Activated naive CD4-positive, alpha-beta T cell treated with anti-CD3 and anti-CD28 coated beads, Interleukin-2, amount 50 U/mL, for 72 hours (primary cell): ENCODE measurements at regions not wholly inside any gene's neighbourhood (a gene's known extent, or its start where the extent isn't known, plus 50 kb on each side); places are given as distances from the start of the nearest gene placed in this dataset.

ENCODE experiments used
- ATAC-seq, 2 donors: fragments of 150-1000 bp; cut with Tn5 transposase; 2 replicates each; pipeline ENCODE4 v1.10.0; 2021; ENCODE audit warnings: mild to moderate bottlenecking in 2 of 2, moderate library complexity in 2 of 2
- DNase-seq, 2 donors: peaks; one replicate each; pipeline ENCODE4 v3.0.0; 2021 to 2022; ENCODE audit warnings: low spot score in 2 of 2
- H3K27ac Mint-ChIP-seq, 2 donors: one replicate each; pipeline ENCODE4 v1.8.0; 2022; ENCODE audit warnings: mild to moderate bottlenecking in 2 of 2, mixed read lengths in 2 of 2
- H3K36me3 Mint-ChIP-seq, 2 donors: one replicate each; pipeline ENCODE4 v1.8.0; 2022; ENCODE audit warnings: mixed read lengths in 2 of 2
- H3K9me3 Mint-ChIP-seq, 2 donors: one replicate each; pipeline ENCODE4 v1.8.0; 2022; ENCODE audit warnings: mixed read lengths in 2 of 2

GRCh38 chr20:41902346-41902745 is 284.2 kb upstream of the CHD6 start:
- no peak overlapping the region for H3K27ac Mint-ChIP-seq
- DNase-seq (no peak), ATAC-seq (no peak)
- no peaks in the 10 kb centered on the region for H3K36me3 Mint-ChIP-seq
- no peaks in the 10 kb centered on the region for H3K9me3 Mint-ChIP-seq

- DNase-seq = no peak
- ATAC-seq = no peak
- Mint-ChIP-seq H3K27ac (no peak overlapping the region), H3K9me3 (no peaks in the 10 kb centered on the region), H3K36me3 (no peaks in the 10 kb centered on the region)
Observed at GRCh38 chr20:41900201-41900691, 282.1 kb upstream of the CHD6 start.

GRCh38 chr20:41897708-41898107 is 279.5 kb upstream of the CHD6 start:
- no peaks in the 10 kb centered on the region for H3K36me3 Mint-ChIP-seq
- H3K9me3 Mint-ChIP-seq = peaks cover 0 to 4% of the 10 kb centered on the region in 2 donors
- DNase-seq (no peak), ATAC-seq (no peak)
- H3K27ac Mint-ChIP-seq = no peak overlapping the region

GRCh38 chr20:41895241-41896032 is 277.3 kb upstream of the CHD6 start:
- no peak for DNase-seq
- Mint-ChIP-seq H3K27ac (no peak overlapping the region), H3K9me3 (peaks cover 4% of the 10 kb centered on the region in 2 donors), H3K36me3 (no peaks in the 10 kb centered on the region)
- ATAC-seq = no peak

GRCh38 chr20:41894255-41894963 is 276.2 kb upstream of the CHD6 start:
- DNase-seq (no peak), ATAC-seq (no peak)
- Mint-ChIP-seq H3K27ac (no peak overlapping the region), H3K36me3 (no peaks in the 10 kb centered on the region), H3K9me3 (peaks cover 4% of the 10 kb centered on the region in 2 donors)

GRCh38 chr20:41892031-41892430 is 273.9 kb upstream of the CHD6 start:
- DNase-seq (no peak), ATAC-seq (no peak)
- peaks cover 4% of the 10 kb centered on the region in 2 donors for H3K9me3 Mint-ChIP-seq
- no peak overlapping the region for H3K27ac Mint-ChIP-seq
- no peaks in the 10 kb centered on the region for H3K36me3 Mint-ChIP-seq

- DNase-seq = no peak
- Mint-ChIP-seq H3K27ac (no peak overlapping the region), H3K9me3 (peaks cover 4% of the 10 kb centered on the region in 2 donors), H3K36me3 (no peaks in the 10 kb centered on the region)
- no peak for ATAC-seq
Observed at GRCh38 chr20:41889844-41890224, 271.7 kb upstream of the CHD6 start.

GRCh38 chr20:41889126-41889843 is 271.1 kb upstream of the CHD6 start:
- Mint-ChIP-seq H3K27ac (no peak overlapping the region), H3K9me3 (peaks cover 2 to 8% of the 10 kb centered on the region in 2 donors), H3K36me3 (no peaks in the 10 kb centered on the region)
- ATAC-seq = no peak
- DNase-seq = no peak

GRCh38 chr20:41888434-41888833 is 270.3 kb upstream of the CHD6 start:
- ATAC-seq (no peak), DNase-seq (no peak)
- Mint-ChIP-seq H3K36me3 (no peaks in the 10 kb centered on the region), H3K9me3 (peaks cover 0 to 10% of the 10 kb centered on the region in 2 donors), H3K27ac (no peak overlapping the region)

- H3K36me3 Mint-ChIP-seq = no peaks in the 10 kb centered on the region
- H3K27ac Mint-ChIP-seq = no peak overlapping the region
- H3K9me3 Mint-ChIP-seq = peaks cover 0 to 10% of the 10 kb centered on the region in 2 donors
- DNase-seq = no peak
- no peak for ATAC-seq
Observed at GRCh38 chr20:41887500-41887899, 269.3 kb upstream of the CHD6 start.

- ATAC-seq (no peak), DNase-seq (no peak)
- H3K36me3 Mint-ChIP-seq = no peaks in the 10 kb centered on the region
- no peak overlapping the region for H3K27ac Mint-ChIP-seq
- peaks cover 0 to 6% of the 10 kb centered on the region in 2 donors for H3K9me3 Mint-ChIP-seq
Observed at GRCh38 chr20:41881466-41882046, 263.4 kb upstream of the CHD6 start.

- no peak for ATAC-seq
- no peaks in the 10 kb centered on the region for H3K36me3 Mint-ChIP-seq
- DNase-seq = no peak
- peaks cover 0 to under 1% of the 10 kb centered on the region in 2 donors for H3K9me3 Mint-ChIP-seq
- no peak overlapping the region for H3K27ac Mint-ChIP-seq
Observed at GRCh38 chr20:41879123-41879522, 260.9 kb upstream of the CHD6 start.

- Mint-ChIP-seq H3K36me3 (no peaks in the 10 kb centered on the region), H3K9me3 (peaks cover 0 to under 1% of the 10 kb centered on the region in 2 donors), H3K27ac (no peak overlapping the region)
- no peak for ATAC-seq
- DNase-seq = no peak
Observed at GRCh38 chr20:41877911-41878310, 259.7 kb upstream of the CHD6 start.

- Mint-ChIP-seq H3K36me3 (no peaks in the 10 kb centered on the region), H3K27ac (no peak overlapping the region), H3K9me3 (peaks cover 6 to 8% of the 10 kb centered on the region in 2 donors)
- no peak for ATAC-seq
- DNase-seq = no peak
Observed at GRCh38 chr20:41874658-41875057, 256.5 kb upstream of the CHD6 start.

GRCh38 chr20:41872930-41873329 is 254.8 kb upstream of the CHD6 start:
- no peak for DNase-seq

GRCh38 chr20:41870869-41871462 is 252.8 kb upstream of the CHD6 start:
- Mint-ChIP-seq H3K9me3 (peaks cover 10 to 17% of the 10 kb centered on the region in 2 donors), H3K27ac (no peak overlapping the region), H3K36me3 (no peaks in the 10 kb centered on the region)
- ATAC-seq (no peak), DNase-seq (no peak)

More at GRCh38 chr20:41872930-41873329, 254.8 kb upstream of the CHD6 start:
- Mint-ChIP-seq H3K27ac (no peak overlapping the region), H3K9me3 (peaks cover 6 to 17% of the 10 kb centered on the region in 2 donors), H3K36me3 (no peaks in the 10 kb centered on the region)
- no peak for ATAC-seq
